T-helper 22 cell (primary cell): ENCODE measurements at regions not wholly inside any gene's neighbourhood (a gene's known extent, or its start where the extent isn't known, plus 50 kb on each side); places are given as distances from the start of the nearest gene placed in this dataset.
"Not testable (repeated sequence)": the region's sequence is repeated elsewhere in the genome, so short reads cannot be mapped to it uniquely, and the experiment has no call there.

Experiments used
- DNase-seq: peaks from one replicate; pipeline ENCODE4 v3.0.0-alpha.2; 2020; ENCODE audit warnings: low read depth

DNA sequence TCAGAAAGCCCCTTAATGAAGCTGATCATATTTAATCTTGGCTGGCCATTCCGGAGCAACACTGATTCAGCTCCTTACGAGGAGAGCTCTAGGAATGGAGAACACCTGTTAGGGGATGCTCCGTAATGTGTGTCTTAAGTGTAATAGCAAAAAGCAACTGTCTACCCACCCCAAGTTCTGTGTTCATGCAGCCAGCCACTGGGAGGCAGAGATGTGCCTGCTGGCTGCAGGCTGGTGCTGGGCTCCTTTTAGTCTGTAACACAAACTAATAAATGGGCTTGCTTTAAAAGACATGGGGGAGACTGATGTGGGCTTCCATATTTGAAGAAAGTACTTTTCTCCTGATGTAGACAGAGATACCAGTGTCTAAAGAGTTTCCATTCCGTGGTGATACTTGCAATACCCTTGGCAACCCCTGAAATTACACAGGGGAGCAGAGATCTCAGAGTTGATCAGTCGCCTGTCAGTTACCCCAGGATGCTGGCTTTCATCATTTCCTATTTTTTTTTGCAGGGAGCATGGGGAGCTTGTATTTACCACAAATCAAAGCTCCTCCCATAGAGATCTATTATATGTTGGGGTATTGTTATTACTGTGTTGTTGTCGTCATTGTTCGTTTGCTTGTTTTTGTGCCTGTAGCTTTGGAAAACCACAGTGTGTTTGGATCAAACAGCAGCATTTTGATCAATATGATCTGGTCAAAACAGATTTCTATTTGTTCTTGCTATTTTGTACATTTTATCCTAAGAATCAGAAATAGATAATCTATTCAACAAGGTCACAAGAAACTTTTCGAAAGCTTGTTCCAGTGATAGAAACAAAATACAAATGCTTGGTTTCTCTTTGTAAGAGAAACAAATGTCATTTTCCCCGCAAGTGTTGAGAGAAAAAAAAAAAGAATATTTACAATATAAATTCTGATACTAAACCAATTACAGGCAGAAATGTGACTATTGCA, 65.8 kb downstream of the MTX3 start:
- no peak for DNase-seq

DNA sequence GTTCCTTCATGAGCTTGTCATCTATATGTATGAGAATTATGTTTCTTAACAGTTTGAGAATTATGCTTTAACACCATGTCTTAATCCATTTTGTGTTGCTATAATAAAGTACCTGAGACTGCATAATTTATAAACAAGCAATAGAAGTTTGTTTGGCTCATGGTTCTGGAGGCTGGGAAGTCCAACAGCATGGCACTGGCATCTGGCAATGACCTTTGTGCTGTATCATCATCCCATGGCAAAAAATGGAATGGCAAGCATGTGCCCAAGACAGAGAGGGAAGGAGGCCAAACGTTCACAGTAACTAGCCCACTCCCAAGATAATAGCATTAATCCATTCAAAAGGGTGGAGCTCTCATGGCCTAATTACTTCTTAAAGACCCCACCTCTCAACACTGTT, 67.6 kb downstream of the MTX3 start:
- no peak for DNase-seq

DNA sequence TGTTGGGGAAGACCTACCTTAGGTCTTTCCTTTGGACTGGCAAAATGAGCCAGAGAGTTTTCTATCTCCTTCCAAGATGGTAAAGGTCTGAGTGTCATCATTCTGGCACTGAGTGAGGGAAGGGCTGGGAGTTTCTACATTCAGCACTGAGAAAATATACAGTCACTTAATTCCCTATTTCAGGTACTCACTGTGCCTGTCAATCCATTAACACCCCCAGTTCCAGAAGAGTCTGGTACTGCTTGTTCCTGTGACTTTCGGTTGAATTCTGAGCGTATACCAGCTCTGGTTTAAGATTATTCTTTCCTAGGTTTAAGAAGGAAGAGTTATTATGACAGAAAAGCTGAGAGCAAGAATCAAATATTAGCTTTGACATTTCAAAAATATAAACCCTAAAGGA, 68.4 kb downstream of the MTX3 start:
- DNase-seq = no peak

DNA sequence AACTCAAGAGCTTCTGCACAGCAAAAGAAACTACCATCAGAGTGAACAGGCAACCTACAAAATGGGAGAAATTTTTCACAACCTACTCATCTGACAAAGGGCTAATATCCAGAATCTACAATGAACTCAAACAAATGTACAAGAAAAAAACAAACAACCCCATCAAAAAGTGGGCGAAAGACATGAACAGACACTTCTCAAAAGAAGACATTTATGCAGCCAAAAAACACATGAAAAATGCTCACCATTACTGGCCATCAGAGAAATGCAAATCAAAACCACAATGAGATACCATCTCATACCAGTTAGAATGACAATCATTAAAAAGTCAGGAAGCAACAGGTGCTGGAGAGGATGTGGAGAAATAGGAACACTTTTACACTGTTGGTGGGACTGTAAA, 83.6 kb downstream of the MTX3 start:
- not testable (repeated sequence) for DNase-seq

DNA sequence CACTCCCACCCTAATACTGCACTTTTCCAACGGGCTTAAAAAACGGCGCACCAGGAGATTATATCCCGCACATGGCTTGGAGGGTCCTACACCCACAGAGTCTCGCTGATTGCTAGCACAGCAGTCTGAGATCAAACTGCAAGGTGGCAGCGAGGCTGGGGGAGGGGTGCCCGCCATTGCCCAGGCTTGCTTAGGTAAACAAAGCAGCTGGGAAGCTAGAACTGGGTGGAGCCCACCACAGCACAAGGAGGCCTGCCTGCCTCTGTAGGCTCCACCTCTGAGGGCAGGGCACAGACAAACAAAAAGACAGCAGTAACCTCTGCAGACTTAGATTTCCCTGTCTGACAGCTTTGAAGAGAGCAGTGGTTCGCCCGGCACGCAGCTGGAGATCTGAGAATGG, 88.5 kb downstream of the MTX3 start:
- not testable (repeated sequence) for DNase-seq

DNA sequence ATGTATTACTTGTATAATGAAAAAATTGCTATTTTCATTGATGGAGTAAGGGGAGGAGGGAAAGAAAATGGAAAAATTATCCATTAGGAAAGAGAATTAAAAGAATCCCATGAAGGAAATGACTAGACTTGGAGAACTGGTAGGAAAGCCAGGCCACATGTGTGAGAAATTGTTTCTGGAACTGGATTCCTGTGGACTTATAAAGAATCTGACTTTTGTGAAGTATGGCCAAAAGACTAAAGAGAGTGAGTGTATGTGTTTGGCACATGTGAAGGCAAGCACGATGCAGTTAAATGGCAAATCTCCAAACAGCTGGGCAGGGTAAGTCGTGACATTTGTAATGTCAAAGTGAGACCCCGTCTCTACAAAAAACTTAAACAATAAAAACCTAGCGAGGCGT, 89.4 kb downstream of the MTX3 start:
- DNase-seq = no peak

DNA sequence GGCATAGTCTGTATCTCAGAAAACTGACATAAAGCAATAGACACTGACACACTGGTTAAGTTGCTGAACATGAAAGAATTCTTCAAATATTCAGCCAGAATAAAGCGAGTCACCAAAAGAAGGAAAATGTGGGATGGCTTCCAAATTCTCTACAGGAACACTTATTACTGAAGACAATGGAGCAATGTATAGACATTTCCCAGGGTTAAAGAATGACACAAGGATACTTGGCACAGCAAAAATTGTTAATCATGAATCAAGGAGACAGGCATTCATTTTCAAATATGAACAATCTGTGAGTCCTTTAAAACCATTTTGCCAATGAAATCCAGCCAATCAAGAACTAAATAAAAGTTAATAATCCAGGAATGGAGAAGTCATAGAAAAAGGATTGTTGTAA, 92.5 kb downstream of the MTX3 start:
- no peak for DNase-seq

DNA sequence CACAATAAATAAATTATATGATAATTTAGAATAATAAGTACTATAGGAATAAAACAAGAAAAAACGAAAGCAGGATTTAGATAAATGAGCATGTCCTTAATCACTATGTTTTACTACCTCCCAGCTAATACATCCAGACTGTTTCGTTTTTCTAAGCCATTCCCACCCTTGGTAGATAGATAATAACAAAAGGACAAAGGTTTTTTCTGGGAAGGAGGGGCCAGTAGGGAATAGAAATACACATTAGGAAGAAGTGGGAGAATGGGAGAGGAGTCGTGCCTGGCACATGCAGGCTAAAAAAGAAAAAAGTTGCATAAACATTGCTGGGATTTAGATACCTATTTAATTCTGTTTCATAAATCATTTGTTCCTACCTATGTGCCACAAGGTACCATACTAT, 97.1 kb downstream of the MTX3 start:
- no peak for DNase-seq

DNA sequence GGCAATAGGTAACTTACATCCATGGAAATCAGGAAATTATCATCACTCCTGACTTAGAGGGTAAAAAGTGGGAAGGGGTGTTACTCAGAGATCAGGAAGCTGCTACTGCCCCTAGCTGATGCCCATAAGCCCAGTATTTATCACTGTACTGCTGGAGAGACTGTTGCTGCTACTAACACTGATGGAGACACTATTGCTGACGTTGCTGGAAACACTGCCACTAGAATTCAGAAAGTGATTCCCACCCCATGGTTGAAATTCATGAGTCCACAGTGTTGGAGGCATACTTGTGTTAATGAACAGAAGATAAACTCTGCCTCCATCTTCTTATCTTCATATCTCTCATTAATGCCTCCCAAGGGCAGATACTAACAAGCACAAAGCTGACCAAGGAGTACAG, 97.6 kb downstream of the MTX3 start:
- DNase-seq = no peak

DNA sequence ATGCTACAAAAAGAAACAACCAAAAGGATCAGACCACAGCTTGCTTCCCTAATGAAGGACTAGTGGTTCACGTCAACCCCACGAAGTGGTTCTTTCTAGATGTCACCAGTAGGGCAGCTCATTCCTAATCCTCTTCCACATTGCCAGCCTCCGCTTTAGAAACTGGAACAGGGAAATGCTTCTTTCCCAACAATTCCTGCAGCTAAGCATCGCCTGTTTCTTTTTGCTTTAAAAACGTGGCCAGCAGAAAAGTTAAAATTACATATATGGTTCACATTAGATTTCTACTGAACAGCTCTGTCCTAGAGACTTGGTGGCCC, 100.2 kb downstream of the MTX3 start:
- no peak for DNase-seq

DNA sequence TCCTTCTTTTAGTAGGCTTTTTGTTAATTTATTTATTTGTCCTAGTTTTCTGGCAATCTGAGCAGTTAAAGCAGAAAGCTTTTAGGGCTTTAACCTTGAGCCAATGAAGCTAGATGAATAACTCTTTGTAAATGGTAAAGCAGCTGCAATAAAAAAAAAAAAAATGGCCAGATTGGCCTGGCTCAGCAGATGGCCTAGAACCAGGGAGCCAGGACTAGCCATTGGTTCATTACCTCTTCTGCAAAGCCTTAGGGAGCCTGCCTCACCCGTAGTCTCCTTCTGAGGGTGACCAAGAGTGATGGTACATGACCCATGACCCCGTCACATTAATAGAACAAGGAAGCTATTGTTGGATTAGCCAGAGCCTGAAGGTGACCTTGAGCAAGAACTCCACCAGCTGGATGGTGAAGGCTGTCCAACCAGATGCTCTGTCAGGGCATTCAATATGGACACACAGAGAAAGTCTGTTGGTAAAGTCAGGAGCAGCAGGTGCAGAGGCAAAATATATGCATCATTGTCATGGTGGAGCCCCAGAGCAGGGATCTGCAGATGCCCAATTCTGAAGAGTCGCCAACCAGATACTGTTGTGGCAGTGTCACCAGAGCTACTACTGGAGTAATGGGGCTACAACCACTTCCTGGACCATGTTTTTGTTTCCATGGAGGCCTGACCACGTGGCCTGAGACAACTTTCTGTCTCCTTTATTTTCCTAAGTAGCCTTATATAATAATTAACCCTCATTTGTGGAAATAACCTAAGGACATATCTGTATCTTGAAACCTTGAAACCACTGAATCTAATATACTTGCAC, 100.7 kb downstream of the MTX3 start:
- no peak for DNase-seq

DNA sequence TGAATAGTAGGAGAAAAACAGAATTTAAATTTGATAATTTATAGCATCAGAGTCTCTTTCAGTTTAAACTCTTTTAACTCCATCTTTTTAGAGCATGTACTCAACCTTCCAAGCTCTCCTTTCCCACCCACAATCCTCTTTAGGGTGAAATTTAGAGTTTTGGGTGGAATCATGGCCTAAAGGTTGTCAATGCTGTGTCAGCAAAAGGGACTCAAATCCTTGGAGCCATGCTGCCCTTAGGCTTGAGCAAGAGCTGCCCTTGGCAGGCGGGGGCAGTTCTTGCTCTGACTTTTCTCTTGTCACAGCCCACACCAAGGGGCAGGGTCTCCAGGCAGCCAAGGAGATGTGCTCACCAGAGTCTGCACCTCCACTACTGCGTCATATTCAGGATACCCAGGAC, 102.4 kb downstream of the MTX3 start:
- no peak for DNase-seq

DNA sequence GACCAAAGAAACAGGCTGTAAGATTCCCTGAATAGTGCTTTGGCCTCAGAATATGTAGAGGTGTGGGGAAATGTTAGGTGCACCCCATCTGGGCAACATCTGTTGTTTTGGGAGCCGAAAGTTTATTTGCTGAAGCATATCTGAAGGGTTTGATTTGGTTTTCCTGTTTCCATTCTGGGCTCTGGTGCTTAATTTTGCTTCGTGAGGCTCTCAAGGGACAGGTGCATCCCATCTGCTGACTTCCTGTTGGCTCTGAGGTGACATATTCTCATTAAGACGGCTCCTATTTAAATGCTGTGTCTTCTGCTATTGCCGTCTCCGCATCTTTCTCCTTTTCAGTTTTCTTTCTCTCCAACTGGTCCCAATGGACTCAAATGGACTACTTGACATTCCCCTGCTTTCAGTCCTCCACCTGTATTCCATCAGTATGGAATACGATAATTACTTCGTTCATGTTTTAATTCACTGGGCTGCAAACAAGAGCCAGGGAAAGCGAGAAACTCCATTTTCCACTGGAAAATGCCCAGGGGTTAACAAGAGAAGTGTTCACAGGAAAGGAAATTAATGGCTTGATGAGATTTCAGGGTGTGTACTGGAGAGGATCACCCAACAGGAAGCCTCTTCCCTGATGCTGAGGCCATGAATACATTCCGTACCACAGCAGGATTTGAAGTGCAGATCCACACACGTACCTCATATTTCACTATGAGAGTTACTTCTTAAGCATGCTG, 104.0 kb downstream of the MTX3 start:
- DNase-seq = no peak

DNA sequence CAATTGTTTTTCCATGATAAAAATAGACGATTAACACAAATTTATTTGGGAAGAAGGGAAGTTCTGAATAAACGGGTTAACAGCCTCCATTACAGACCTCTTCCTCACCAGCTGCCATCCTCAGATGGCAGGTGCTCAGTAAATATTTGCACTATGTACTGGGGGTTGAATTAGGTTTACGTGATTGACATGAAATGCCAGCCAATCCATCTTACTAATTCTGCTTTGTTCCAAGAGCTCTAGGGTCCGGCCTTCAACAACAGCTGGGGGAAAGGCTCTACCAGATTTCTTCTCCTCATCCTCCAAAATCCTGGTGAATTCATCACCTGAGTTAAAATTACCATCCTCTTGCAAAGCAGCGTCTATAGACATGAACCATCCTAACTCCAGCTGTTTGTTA, 104.6 kb downstream of the MTX3 start:
- no peak for DNase-seq

DNA sequence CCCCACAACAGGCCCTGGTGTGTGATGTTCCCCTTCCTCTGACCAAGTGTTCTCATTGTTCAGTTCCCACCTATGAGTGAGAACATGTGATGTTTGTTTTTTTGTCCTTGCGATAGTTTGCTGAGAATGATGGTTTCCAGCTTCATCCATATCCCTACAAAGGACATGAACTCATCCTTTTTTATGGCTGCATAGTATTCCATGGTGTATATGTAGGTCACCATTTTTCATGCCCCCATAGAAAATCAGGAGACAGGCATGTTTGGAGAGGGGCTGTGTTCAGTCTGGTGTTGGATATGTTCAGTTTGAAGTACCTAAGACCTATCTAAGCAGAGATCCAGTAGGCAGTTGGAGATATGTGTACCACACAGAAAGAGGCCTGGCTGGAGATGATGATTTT, 111.2 kb downstream of the MTX3 start:
- DNase-seq = not testable (repeated sequence)

DNA sequence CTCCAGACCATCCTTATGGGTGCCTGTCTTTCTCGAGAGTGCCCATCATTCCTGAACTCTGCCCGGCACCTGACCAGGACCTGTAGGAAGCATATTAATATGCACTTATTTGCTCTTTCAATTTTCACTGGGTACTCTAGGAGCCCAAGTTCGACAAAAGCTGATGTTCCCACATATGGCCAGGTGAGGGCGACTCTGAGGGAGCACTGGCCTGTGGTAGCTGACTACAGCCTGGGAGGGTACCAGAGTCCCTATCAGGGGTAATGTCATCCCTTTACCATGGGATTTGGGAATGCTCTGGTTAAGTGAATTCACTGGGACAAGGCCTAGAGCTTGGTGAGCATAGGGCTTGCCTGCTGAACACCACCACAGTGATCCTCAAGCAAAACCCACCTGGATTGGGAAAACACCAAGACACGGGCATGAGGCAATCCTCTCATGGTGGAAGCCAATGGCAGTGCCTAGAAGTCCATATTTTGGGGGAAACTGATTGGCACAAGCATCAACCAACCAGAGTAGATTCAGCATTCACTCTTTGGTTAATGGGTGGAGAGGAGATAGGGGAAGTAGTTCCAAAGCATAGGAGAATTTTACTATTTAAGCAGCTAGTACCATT, 112.2 kb downstream of the MTX3 start:
- no peak for DNase-seq

DNA sequence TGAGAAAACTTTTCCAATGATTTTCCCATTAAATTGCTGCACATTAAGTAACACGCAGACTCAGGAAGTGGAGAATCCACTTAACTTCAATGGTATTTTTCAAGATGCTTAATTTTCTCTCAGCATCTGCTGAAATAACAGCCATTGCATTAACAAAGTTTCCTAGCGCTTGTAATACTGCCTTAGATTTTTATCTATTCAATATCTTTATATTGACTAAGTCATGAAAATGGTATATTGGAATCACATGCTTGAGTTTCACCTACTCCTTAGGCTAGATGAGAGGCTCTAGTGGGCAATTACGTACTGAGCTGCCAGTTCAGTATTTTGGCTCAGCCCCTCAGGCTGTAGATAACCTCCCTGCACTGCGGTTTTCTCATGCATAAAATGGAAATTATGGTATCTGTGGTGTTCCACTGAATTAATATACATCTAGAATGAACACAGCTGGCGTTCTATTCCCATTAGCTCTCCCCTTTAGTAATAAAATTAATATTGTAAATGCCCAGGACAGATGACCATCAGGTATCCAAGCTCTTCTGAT, 112.9 kb downstream of the MTX3 start:
- no peak for DNase-seq

DNA sequence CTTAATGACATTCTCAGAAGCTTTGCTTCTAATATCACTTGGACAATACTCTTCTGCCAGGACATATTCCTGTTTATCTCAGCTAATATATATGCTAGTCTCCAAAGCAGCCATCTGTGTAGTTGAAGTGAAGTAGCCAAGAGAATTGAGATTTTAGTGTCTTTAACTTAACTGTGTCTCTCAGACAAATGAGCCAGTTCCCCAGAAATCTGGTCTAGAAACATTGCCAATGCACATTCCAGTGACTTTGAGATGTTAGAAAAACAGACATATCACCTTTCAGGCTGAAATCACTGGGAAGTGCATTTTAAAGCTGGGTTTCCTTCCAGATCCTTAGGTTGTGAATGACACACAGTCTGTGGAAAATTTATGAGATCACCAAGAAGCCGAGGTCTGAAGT, 114.6 kb downstream of the MTX3 start:
- no peak for DNase-seq

DNA sequence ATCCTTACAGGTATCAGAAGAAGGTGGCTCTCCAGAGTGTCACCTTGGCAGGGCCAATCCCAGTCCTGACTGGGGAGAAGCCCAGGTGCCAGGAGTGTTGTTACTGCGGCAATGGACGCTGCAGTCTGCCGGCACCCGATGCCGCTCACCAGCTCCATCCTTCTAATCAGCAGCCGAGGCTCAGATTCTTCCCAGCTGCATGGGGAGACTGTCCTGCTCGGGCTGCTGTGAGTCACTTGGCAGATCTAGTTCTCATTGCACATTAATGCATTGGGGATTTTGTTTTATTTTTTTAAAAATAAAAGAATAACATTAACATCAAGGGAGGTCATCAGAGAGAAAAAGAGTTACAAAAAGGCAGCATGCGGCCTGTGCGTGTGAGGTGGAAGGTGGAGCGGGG, 115.8 kb downstream of the MTX3 start:
- no peak for DNase-seq

DNA sequence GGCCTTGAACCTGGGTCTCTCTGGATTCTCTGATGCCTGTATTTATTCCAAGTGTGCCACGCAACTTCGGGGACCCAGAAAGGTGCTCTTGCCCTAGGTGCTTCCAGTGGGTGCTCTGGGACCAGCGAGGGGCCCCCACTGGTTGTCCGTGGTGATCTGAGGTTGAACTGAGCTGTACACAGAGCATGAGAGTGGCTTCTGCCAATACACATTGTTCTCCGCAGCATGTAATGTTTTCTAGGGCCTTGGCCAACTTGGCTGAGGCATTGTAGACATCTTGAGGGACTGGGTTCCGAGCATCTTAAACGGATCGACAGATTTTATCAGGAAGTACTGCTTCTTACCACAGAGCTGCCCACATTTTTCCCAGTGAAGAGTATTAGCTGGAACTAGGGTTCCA, 117.9 kb downstream of the MTX3 start:
- no peak for DNase-seq

DNA sequence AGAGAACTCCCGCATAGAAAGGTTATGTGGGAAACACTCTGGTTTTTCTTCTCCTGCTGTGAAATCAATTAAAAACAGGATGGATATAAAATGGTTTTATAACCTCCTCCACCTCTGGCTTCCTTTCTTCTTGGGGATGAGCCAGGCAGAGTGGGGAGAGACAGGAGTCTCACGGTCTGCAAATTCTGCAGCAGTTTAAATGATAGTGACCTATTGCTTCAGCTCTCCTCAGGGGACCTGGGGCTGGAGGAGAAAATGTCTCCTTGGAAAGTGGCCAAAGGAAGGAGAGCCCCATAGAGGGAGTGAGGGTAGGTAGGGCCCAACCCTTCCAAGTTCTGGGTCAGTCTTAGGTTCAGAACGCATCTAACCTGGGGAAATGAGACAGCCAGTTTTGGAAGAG, 118.8 kb downstream of the MTX3 start:
- DNase-seq = no peak
